B cell (primary cell): ENCODE measurements at regions not wholly inside any gene's neighbourhood (a gene's known extent, or its start where the extent isn't known, plus 50 kb on each side); places are given as distances from the start of the nearest gene placed in this dataset.

Experiments used
- ATAC-seq: fragments of 200-7000 bp; cut with Tn5 transposase; one replicate; pipeline ENCODE4 v1.10.0; 2021; ENCODE audit warnings: low read depth, mild to moderate bottlenecking, moderate number of reproducible peaks, moderate library complexity
- CTCF ChIA-PET: fragments of 350-600 bp; sonication (Branson Sonifier 250); formaldehyde crosslinking; loops from one replicate; lab custom pipeline; 2021; ENCODE audit warnings: antibody characterized with exemption, inconsistent platforms; lab: Charles Lee
- POLR2A ChIA-PET: fragments of 350-600 bp; sonication (Branson Sonifier 250); formaldehyde crosslinking; loops from one replicate; lab custom pipeline; 2021; ENCODE audit warnings: antibody characterized with exemption; lab: Charles Lee
- DNase-seq: peaks from one replicate; pipeline ENCODE4 v3.0.0; 2013
- H2AFZ ChIP-seq: 2 replicates; pipeline ENCODE4 v1.6.1; 2012; ENCODE audit warnings: mild to moderate bottlenecking, low read depth, low read length; ENCODE audit not compliant: insufficient read depth, poor library complexity, severe bottlenecking
- H3K27ac ChIP-seq, 2 donors: 1 replicate in 1 of 2; 2 replicates in 1 of 2; pipeline ENCODE4 v1.5.1; 2012 to 2013; ENCODE audit warnings: low read length in 2 of 2, mild to moderate bottlenecking in 2 of 2, moderate library complexity in 1 of 2
- H3K27me3 ChIP-seq, 4 experiments: fragments of 200-600 bp in 1 of 4; sonication (generic) in 1 of 4; replicated peaks in 1 of 4; 1 replicate in 2 of 4; 2 replicates in 2 of 4; pipeline versions ENCODE4 v1.6.1 to v1.7.0; 2013 to 2016; ENCODE audit warnings: low read length in 3 of 4, mild to moderate bottlenecking in 2 of 4, mixed read lengths in 1 of 4, moderate library complexity in 1 of 4; ENCODE audit not compliant: insufficient read depth in 4 of 4, control insufficient read depth in 3 of 4; ENCODE audit errors: control extremely low read depth in 1 of 4
- H3K36me3 ChIP-seq, 2 experiments: replicated peaks in 1 of 2; 1 replicate in 1 of 2; 2 replicates in 1 of 2; pipeline versions ENCODE4 v1.6.1 to v1.7.1; 2013; ENCODE audit warnings: low read length in 1 of 2; ENCODE audit not compliant: insufficient read depth in 2 of 2, control insufficient read depth in 1 of 2; ENCODE audit errors: control extremely low read depth in 1 of 2, extremely low read depth in 1 of 2
- H3K4me1 ChIP-seq, 2 donors: fragments of 200-600 bp in 1 of 2; sonication (generic) in 1 of 2; 1 replicate in 1 of 2; 2 replicates in 1 of 2; pipeline versions ENCODE4 v1.5.1 to v1.6.1; 2013 to 2017; ENCODE audit warnings: low read length in 2 of 2; ENCODE audit not compliant: control insufficient read depth in 2 of 2, insufficient read depth in 2 of 2
- H3K4me2 ChIP-seq: replicated peaks from 2 replicates; pipeline ENCODE3; 2012; ENCODE audit warnings: mild to moderate bottlenecking, low read depth, low read length; ENCODE audit not compliant: poor library complexity, severe bottlenecking
- H3K4me3 ChIP-seq, 5 experiments: fragments of 200-600 bp in 1 of 5; sonication (generic) in 1 of 5; 1 replicate in 3 of 5; 2 replicates in 2 of 5; pipeline versions ENCODE4 v1.5.1 to v1.7.0; 2011 to 2016; ENCODE audit warnings: low read length in 4 of 5, mild to moderate bottlenecking in 4 of 5, low read depth in 2 of 5, control low read depth in 1 of 5, moderate library complexity in 1 of 5; ENCODE audit not compliant: insufficient read depth in 1 of 5; ENCODE audit errors: control extremely low read depth in 1 of 5, extremely low read depth in 1 of 5
- H3K79me2 ChIP-seq: fragments of 200-600 bp; sonication (generic); one replicate; pipeline ENCODE4 v1.6.0; 2016; ENCODE audit warnings: low read length; ENCODE audit not compliant: control insufficient read depth, insufficient read depth
- H3K9ac ChIP-seq: fragments of 200-600 bp; sonication (generic); 2 replicates; pipeline ENCODE4 v1.6.1; 2017; ENCODE audit warnings: mild to moderate bottlenecking, low read length, moderate library complexity
- H3K9me3 ChIP-seq, 3 donors: one replicate each; pipeline versions ENCODE4 v1.6.1 to v1.7.1; 2013; ENCODE audit warnings: low read length in 2 of 3; ENCODE audit not compliant: control insufficient read depth in 2 of 3, insufficient read depth in 1 of 3; ENCODE audit errors: control extremely low read depth in 1 of 3
- H4K20me1 ChIP-seq: 2 replicates; pipeline ENCODE4 v1.6.0; 2012; ENCODE audit warnings: mild to moderate bottlenecking, low read length; ENCODE audit not compliant: insufficient read depth, control insufficient read depth, poor library complexity, severe bottlenecking
- H3K27ac Mint-ChIP-seq: one replicate; pipeline ENCODE4 v1.8.0; 2021; ENCODE audit warnings: mixed read lengths
- H3K27me3 Mint-ChIP-seq: one replicate; pipeline ENCODE4 v1.8.0; 2021; ENCODE audit warnings: mixed read lengths
- H3K4me1 Mint-ChIP-seq: one replicate; pipeline ENCODE4 v1.8.0; 2021; ENCODE audit warnings: mixed read lengths
- H3K4me3 Mint-ChIP-seq: one replicate; pipeline ENCODE4 v1.8.0; 2021; ENCODE audit warnings: mixed read lengths
- H3K9me3 Mint-ChIP-seq: one replicate; pipeline ENCODE4 v1.8.0; 2022; ENCODE audit warnings: mixed read lengths; ENCODE audit not compliant: insufficient read depth
- EZH2 ChIP-seq: IDR thresholded peaks from 2 replicates; pipeline ENCODE4 v1.6.1; 2012; ENCODE audit warnings: borderline replicate concordance, low read depth, mild to moderate bottlenecking, moderate library complexity, low read length; ENCODE audit not compliant: insufficient read depth, poor library complexity, severe bottlenecking
- WGBS: methylation state at CpG from one replicate; pipeline ENCODE4 v1.1.5; 2013; ENCODE audit warnings: missing lambda C conversion rate; ENCODE audit not compliant: insufficient coverage; 5-methylcytosine and 5-hydroxymethylcytosine counted together
- intact Hi-C: fragments of 100-400 bp; cut with micrococcal nuclease; formaldehyde crosslinking; loops from one replicate; pipeline ENCODE4 v1.10.0; 2022
- TF ChIP-seq, protein P1 (sequence below): fragments of 200-600 bp; IDR thresholded peaks from one replicate; pipeline ENCODE4 v1.8.0; 2022; ENCODE audit warnings: antibody characterized with exemption, mild to moderate bottlenecking

- no peak overlapping the region for H2AFZ ChIP-seq
- no peak overlapping the region for H3K9ac ChIP-seq
- H3K27me3 ChIP-seq = no peaks in the 10 kb centered on the region
- no peaks in the 10 kb centered on the region for H4K20me1 ChIP-seq
- TF ChIP-seq, protein P1, sequence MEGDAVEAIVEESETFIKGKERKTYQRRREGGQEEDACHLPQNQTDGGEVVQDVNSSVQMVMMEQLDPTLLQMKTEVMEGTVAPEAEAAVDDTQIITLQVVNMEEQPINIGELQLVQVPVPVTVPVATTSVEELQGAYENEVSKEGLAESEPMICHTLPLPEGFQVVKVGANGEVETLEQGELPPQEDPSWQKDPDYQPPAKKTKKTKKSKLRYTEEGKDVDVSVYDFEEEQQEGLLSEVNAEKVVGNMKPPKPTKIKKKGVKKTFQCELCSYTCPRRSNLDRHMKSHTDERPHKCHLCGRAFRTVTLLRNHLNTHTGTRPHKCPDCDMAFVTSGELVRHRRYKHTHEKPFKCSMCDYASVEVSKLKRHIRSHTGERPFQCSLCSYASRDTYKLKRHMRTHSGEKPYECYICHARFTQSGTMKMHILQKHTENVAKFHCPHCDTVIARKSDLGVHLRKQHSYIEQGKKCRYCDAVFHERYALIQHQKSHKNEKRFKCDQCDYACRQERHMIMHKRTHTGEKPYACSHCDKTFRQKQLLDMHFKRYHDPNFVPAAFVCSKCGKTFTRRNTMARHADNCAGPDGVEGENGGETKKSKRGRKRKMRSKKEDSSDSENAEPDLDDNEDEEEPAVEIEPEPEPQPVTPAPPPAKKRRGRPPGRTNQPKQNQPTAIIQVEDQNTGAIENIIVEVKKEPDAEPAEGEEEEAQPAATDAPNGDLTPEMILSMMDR = no peak
- no peak for TF ChIP-seq EZH2
- no peaks in the 10 kb centered on the region for H3K4me1 Mint-ChIP-seq
- no peaks in the 10 kb centered on the region for H3K79me2 ChIP-seq
- H3K4me1 ChIP-seq = no peaks in the 10 kb centered on the region
- ChIA-PET POLR2A (no interaction called here), CTCF (no interaction called here)
- WGBS = no CpG with 5 or more reads among the region's 4 CpGs
- peaks cover 3% of the 10 kb centered on the region for H3K9me3 Mint-ChIP-seq
- intact Hi-C loops = no loop called here
- DNase-seq (no peak), ATAC-seq (no peak)
- no peak overlapping the region for H3K27ac ChIP-seq
- H3K27me3 Mint-ChIP-seq = no peaks in the 10 kb centered on the region
- H3K4me2 ChIP-seq = no peak overlapping the region
- H3K4me3 ChIP-seq = no peak overlapping the region
- no peak overlapping the region for H3K4me3 Mint-ChIP-seq
- peaks cover 0 to 3% (median 0%) of the 10 kb centered on the region in 3 donors for H3K9me3 ChIP-seq
- no peak overlapping the region for H3K27ac Mint-ChIP-seq
- no peaks in the 10 kb centered on the region for H3K36me3 ChIP-seq
These were observed 62.2 kb upstream of the ZNF280D start for GRCh38 chr15:56795502-56795901.

GRCh38 chr15:56794553-56795329 is 61.4 kb upstream of the ZNF280D start:
- no peaks in the 10 kb centered on the region for H3K4me1 ChIP-seq
- ChIA-PET POLR2A (interaction anchor here (0.7 kb wide), 1 partner anchor 149 kb away, joined by 3 read pairs; no protein-coding TSS in a partner anchor), CTCF (no interaction called here)
- H3K9me3 Mint-ChIP-seq = peaks cover 3% of the 10 kb centered on the region
- H3K27me3 ChIP-seq = no peaks in the 10 kb centered on the region
- 90% methylated on average over 4 of the region's 5 CpGs for WGBS
- H4K20me1 ChIP-seq = no peaks in the 10 kb centered on the region
- DNase-seq = no peak
- H3K27ac Mint-ChIP-seq = no peak overlapping the region
- H3K9me3 ChIP-seq = peaks cover 0 to 3% (median 0%) of the 10 kb centered on the region in 3 donors
- TF ChIP-seq, protein P1 = no peak
- TF ChIP-seq EZH2 = no peak
- H3K9ac ChIP-seq = no peak overlapping the region
- ATAC-seq = no peak
- no peaks in the 10 kb centered on the region for H3K27me3 Mint-ChIP-seq
- no peak overlapping the region for H3K4me3 ChIP-seq
- H3K36me3 ChIP-seq = no peaks in the 10 kb centered on the region
- no peaks in the 10 kb centered on the region for H3K4me1 Mint-ChIP-seq
- no peak overlapping the region for H2AFZ ChIP-seq
- H3K27ac ChIP-seq = no peak overlapping the region
- intact Hi-C loops = no loop called here
- H3K79me2 ChIP-seq = no peaks in the 10 kb centered on the region
- no peak overlapping the region for H3K4me2 ChIP-seq
- H3K4me3 Mint-ChIP-seq = no peak overlapping the region
